ENCODE measurements at regions not wholly inside any gene's neighbourhood (a gene's known extent, or its start where the extent isn't known, plus 50 kb on each side); places are given as distances from the start of the nearest gene placed in this dataset.

DNA sequence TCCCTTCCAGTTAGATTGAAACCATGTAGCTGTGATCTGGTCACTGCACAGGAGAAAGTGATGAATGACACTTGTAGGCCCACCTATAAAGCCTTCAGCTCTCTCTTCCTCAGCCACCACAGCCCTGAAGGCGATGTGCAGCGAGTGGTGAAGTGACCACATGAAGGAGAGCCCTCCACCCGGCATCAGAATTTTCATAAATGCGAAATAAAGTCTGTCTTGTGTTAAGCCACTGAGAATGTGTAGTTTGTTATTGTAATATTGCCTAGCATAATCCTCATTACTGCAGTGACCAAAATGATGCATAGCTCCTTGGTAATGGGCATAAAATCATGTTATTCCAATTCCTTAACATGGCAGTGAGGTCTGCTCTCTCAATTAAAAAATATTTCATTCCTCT, 122.1 kb upstream of the LYPLAL1 start (continued):
- no peak for TF ChIP-seq SIN3A (conservative IDR thresholded peaks at IDR 0.05 in 1 of 2, IDR thresholded peaks at IDR 0.05 in 1 of 2; ENCODE audit: low read depth in 1 of 2, low read length in 2 of 2)
- no peak for TF ChIP-seq POLR2AphosphoS5 (IDR thresholded peaks at IDR 0.05; ENCODE audit: low read depth, low read length)
- TF ChIP-seq SP1 (IDR thresholded peaks at IDR 0.05; ENCODE audit: low read depth, low read length) = no peak
- no peak for TF ChIP-seq TAF7 (optimal IDR thresholded peaks at IDR 0.05; ENCODE audit: borderline replicate concordance, low read depth, low read length)
